ENCODE measurements at regions not wholly inside any gene's neighbourhood (a gene's known extent, or its start where the extent isn't known, plus 50 kb on each side); places are given as distances from the start of the nearest gene placed in this dataset.

GRCh38 chr3:35488526-35488925, 150.8 kb upstream of the ARPP21 start:
- no peak for DNase-seq (ENCODE audit: low spot score)

- DNase-seq (ENCODE audit: low spot score): no peak
Observed at GRCh38 chr3:35492841-35493240, 146.5 kb upstream of the ARPP21 start.

GRCh38 chr3:35498506-35499210, 140.7 kb upstream of the ARPP21 start:
- DNase-seq (ENCODE audit: low spot score): no peak

GRCh38 chr3:35500641-35501350, 138.5 kb upstream of the ARPP21 start:
- DNase-seq (ENCODE audit: low spot score): no peak

GRCh38 chr3:35502699-35503098, 136.6 kb upstream of the ARPP21 start:
- no peak for DNase-seq (ENCODE audit: low spot score)

GRCh38 chr3:35505181-35505580, 134.1 kb upstream of the ARPP21 start:
- no peak for DNase-seq (ENCODE audit: low spot score)

- no peak for DNase-seq (ENCODE audit: low spot score)
Observed at GRCh38 chr3:35505772-35506171, 133.6 kb upstream of the ARPP21 start.

GRCh38 chr3:35519936-35520335, 119.4 kb upstream of the ARPP21 start:
- DNase-seq (ENCODE audit: low spot score): no peak

GRCh38 chr3:35521196-35521595, 118.1 kb upstream of the ARPP21 start:
- DNase-seq (ENCODE audit: low spot score): no peak

GRCh38 chr3:35522450-35522849, 116.9 kb upstream of the ARPP21 start:
- DNase-seq (ENCODE audit: low spot score): no peak

GRCh38 chr3:35523074-35523473, 116.3 kb upstream of the ARPP21 start:
- no peak for DNase-seq (ENCODE audit: low spot score)

- DNase-seq (ENCODE audit: low spot score): no peak
Observed at GRCh38 chr3:35523838-35524237, 115.5 kb upstream of the ARPP21 start.

- no peak for DNase-seq (ENCODE audit: low spot score)
Observed at GRCh38 chr3:35524856-35525255, 114.5 kb upstream of the ARPP21 start.

GRCh38 chr3:35528728-35529127, 110.6 kb upstream of the ARPP21 start:
- DNase-seq (ENCODE audit: low spot score): no peak

- DNase-seq (ENCODE audit: low spot score): no peak
Observed at GRCh38 chr3:35529337-35529736, 110.0 kb upstream of the ARPP21 start.

- DNase-seq (ENCODE audit: low spot score): no peak
Observed at GRCh38 chr3:35537265-35537664, 102.1 kb upstream of the ARPP21 start.

- no peak for DNase-seq (ENCODE audit: low spot score)
Observed at GRCh38 chr3:35544976-35545375, 94.3 kb upstream of the ARPP21 start.

GRCh38 chr3:35549690-35550089, 89.6 kb upstream of the ARPP21 start:
- no peak for DNase-seq (ENCODE audit: low spot score)

GRCh38 chr3:35562141-35562540, 77.2 kb upstream of the ARPP21 start:
- no peak for DNase-seq (ENCODE audit: low spot score)

GRCh38 chr3:35565048-35565447, 74.3 kb upstream of the ARPP21 start:
- DNase-seq (ENCODE audit: low spot score): no peak
